ENCODE measurements at regions not wholly inside any gene's neighbourhood (a gene's known extent, or its start where the extent isn't known, plus 50 kb on each side); places are given as distances from the start of the nearest gene placed in this dataset.

DNA sequence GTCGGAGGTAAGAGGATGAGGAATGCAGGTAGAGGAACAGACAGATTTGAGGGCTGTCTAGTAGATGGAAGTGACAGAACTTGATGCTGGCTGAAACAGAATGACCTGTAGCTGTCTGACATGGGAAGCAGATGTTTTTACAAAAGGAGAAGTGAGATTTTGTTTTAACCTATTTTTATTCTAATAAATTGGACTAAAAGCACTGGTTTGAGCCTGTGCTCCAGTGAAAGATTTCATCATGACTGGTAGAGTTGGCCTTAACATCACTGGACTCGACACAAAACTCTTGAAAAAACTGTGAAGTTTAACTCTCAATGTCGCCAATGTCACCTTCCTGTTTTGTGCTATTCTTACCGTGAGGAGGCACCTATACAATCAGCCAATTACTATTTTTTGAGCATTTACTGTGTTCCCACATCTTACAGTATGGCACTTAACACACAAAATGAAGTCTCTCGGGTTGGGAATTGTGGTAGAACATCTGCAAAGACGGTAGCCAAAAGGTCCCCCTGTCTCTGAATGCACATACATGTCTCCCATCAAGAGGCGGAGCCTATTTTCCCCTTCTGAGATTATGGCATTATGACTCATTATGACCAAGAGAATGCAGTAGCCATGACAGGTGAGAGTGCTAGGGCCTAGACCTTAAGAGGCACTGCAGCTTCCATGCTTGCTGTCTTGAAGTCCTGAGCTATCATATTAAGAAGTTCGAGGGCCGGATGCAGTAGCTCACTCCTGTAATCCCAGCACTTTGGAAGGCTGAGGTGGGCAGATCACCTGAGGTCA lies 93.2 kb downstream of the FOXF2 start:
- no peak for TF ChIP-seq CTCF (IDR thresholded peaks at IDR 0.05)
- no peak for TF ChIP-seq POLR2A (IDR thresholded peaks at IDR 0.05)

Data from adrenal gland (tissue), 5 donors.